ENCODE measurements at regions not wholly inside any gene's neighbourhood (a gene's known extent, or its start where the extent isn't known, plus 50 kb on each side); places are given as distances from the start of the nearest gene placed in this dataset.
"Not testable (repeated sequence)": the region's sequence is repeated elsewhere in the genome, so short reads cannot be mapped to it uniquely, and the experiment has no call there.

- DNase-seq (ENCODE audit: low spot score) (peak; percentile 57), FAIRE-seq (no peak)
Measured at GRCh38 chr2:20130821-20131645, 79.6 kb upstream of the LAPTM4A start.

- FAIRE-seq (no peak), DNase-seq (ENCODE audit: low spot score) (no peak)
Measured at GRCh38 chr2:20130160-20130560, 78.7 kb upstream of the LAPTM4A start.

- no peak for DNase-seq (ENCODE audit: low spot score)
- FAIRE-seq = no peak
Measured at GRCh38 chr2:20129331-20130159, 78.1 kb upstream of the LAPTM4A start.

GRCh38 chr2:20128506-20129330 lies 77.3 kb upstream of the LAPTM4A start:
- no peak for DNase-seq (ENCODE audit: low spot score)
- FAIRE-seq = no peak

GRCh38 chr2:20126469-20126868 lies 75.0 kb upstream of the LAPTM4A start:
- no peak for DNase-seq (ENCODE audit: low spot score)

GRCh38 chr2:20126040-20126439 lies 74.6 kb upstream of the LAPTM4A start:
- FAIRE-seq (no peak), DNase-seq (ENCODE audit: low spot score) (no peak)

More at GRCh38 chr2:20126469-20126868, 75.0 kb upstream of the LAPTM4A start:
- FAIRE-seq = no peak

- FAIRE-seq (no peak), DNase-seq (ENCODE audit: low spot score) (no peak)
Measured at GRCh38 chr2:20125616-20126015, 74.2 kb upstream of the LAPTM4A start.

GRCh38 chr2:20125164-20125563 lies 73.7 kb upstream of the LAPTM4A start:
- no peak for DNase-seq (ENCODE audit: low spot score)
- FAIRE-seq = peak; percentile 40

- DNase-seq (ENCODE audit: low spot score) (no peak), FAIRE-seq (no peak)
Measured at GRCh38 chr2:20123871-20124594, 72.6 kb upstream of the LAPTM4A start.

- FAIRE-seq (no peak), DNase-seq (ENCODE audit: low spot score) (no peak)
Measured at GRCh38 chr2:20122864-20123263, 71.4 kb upstream of the LAPTM4A start.

GRCh38 chr2:20120569-20121416 lies 69.4 kb upstream of the LAPTM4A start:
- no peak for DNase-seq (ENCODE audit: low spot score)
- no peak for FAIRE-seq

GRCh38 chr2:20118051-20118450 lies 66.6 kb upstream of the LAPTM4A start:
- DNase-seq (ENCODE audit: low spot score) (no peak), FAIRE-seq (no peak)

GRCh38 chr2:20115902-20116301 lies 64.5 kb upstream of the LAPTM4A start:
- FAIRE-seq = no peak
- DNase-seq (ENCODE audit: low spot score) = no peak

- FAIRE-seq (no peak), DNase-seq (ENCODE audit: low spot score) (no peak)
Measured at GRCh38 chr2:20115374-20115773, 63.9 kb upstream of the LAPTM4A start.

- no peak for FAIRE-seq
- no peak for DNase-seq (ENCODE audit: low spot score)
Measured at GRCh38 chr2:20113986-20114938, 62.8 kb upstream of the LAPTM4A start.

GRCh38 chr2:20113004-20113796 lies 61.8 kb upstream of the LAPTM4A start:
- DNase-seq (ENCODE audit: low spot score) (no peak), FAIRE-seq (no peak)

GRCh38 chr2:20112361-20112760 lies 60.9 kb upstream of the LAPTM4A start:
- not testable (repeated sequence) for FAIRE-seq; DNase-seq (ENCODE audit: low spot score)
